Hypothalamus (tissue), 51 donors: ENCODE measurements at regions not wholly inside any gene's neighbourhood (a gene's known extent, or its start where the extent isn't known, plus 50 kb on each side); places are given as distances from the start of the nearest gene placed in this dataset.

Experiments used
- DNase-seq, 51 donors: peaks; one replicate each; lab custom pipeline; 2025; lab: John Stamatoyannopoulos, UW

GRCh38 chr5:2507611-2508010, 243.9 kb downstream of the IRX2 start:
- no peak for DNase-seq

- no peak for DNase-seq
Measured at GRCh38 chr5:2506603-2507002, 244.9 kb downstream of the IRX2 start.

- no peak for DNase-seq
Measured at GRCh38 chr5:2505217-2505616, 246.3 kb downstream of the IRX2 start.

- DNase-seq: no peak
Measured at GRCh38 chr5:2502970-2503594, 248.4 kb downstream of the IRX2 start.

GRCh38 chr5:2499917-2500316, 251.6 kb downstream of the IRX2 start:
- no peak for DNase-seq

GRCh38 chr5:2496891-2497290, 254.6 kb downstream of the IRX2 start:
- no peak for DNase-seq

GRCh38 chr5:2496126-2496525, 255.4 kb downstream of the IRX2 start:
- DNase-seq: no peak

- DNase-seq: no peak
Measured at GRCh38 chr5:2493356-2493755, 258.1 kb downstream of the IRX2 start.

- no peak for DNase-seq
Measured at GRCh38 chr5:2492476-2492875, 259.0 kb downstream of the IRX2 start.

- no peak for DNase-seq
Measured at GRCh38 chr5:2491846-2492245, 259.6 kb downstream of the IRX2 start.

- DNase-seq: no peak
Measured at GRCh38 chr5:2489306-2489705, 262.2 kb downstream of the IRX2 start.

- no peak for DNase-seq
Measured at GRCh38 chr5:2488593-2488992, 262.9 kb downstream of the IRX2 start.

GRCh38 chr5:2487152-2487763, 264.2 kb downstream of the IRX2 start:
- DNase-seq: no peak

GRCh38 chr5:2486373-2486772, 265.1 kb downstream of the IRX2 start:
- DNase-seq: no peak

- DNase-seq: no peak
Measured at GRCh38 chr5:2482778-2483177, 268.7 kb downstream of the IRX2 start.

- no peak for DNase-seq
Measured at GRCh38 chr5:2480871-2481270, 270.6 kb downstream of the IRX2 start.

- no peak for DNase-seq
Measured at GRCh38 chr5:2475902-2476301, 275.6 kb downstream of the IRX2 start.

- DNase-seq: no peak
Measured at GRCh38 chr5:2472670-2473069, 278.8 kb downstream of the IRX2 start.

GRCh38 chr5:2471152-2471879, 280.2 kb downstream of the IRX2 start:
- DNase-seq: no peak

- no peak for DNase-seq
Measured at GRCh38 chr5:2466966-2467365, 284.5 kb downstream of the IRX2 start.

GRCh38 chr5:2465383-2465782, 286.1 kb downstream of the IRX2 start:
- no peak for DNase-seq

- no peak for DNase-seq
Measured at GRCh38 chr5:2464141-2464540, 287.3 kb downstream of the IRX2 start.
